ENCODE measurements at regions not wholly inside any gene's neighbourhood (a gene's known extent, or its start where the extent isn't known, plus 50 kb on each side); places are given as distances from the start of the nearest gene placed in this dataset.
A peak's percentile ranks its signal among the peaks of the same experiment; 100 is the strongest.
"Not testable (repeated sequence)": the region's sequence is repeated elsewhere in the genome, so short reads cannot be mapped to it uniquely, and the experiment has no call there.

DNA sequence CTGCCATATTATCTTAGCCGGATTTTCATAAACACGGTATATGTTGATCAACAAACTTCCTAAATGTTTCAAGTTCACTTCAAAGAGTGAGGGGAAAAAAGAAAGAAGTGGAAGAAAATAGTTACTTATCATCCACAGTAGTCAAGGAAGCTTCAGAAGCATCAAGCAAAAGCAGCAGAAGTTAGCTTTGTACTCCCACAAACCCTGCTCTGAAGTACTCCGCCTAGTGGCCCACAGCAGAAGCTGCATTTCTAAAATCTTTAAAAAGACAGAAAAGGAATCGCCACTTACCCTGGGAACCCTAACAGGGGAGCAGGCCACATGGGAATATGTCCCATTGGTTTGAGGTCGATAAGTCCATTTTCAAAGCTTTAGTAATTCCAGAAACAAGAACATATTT is 158.1 kb downstream of the FOXD4L6 start:
- DNase-seq (ENCODE audit: low read depth); H3K4me3 ChIP-seq (ENCODE audit: low read length): not testable (repeated sequence)
- TF ChIP-seq CTCF (conservative IDR thresholded peaks at IDR 0.05; ENCODE audit: low read length), result peak; percentile 36

- not testable (repeated sequence) for H3K4me3 ChIP-seq (ENCODE audit: low read length); DNase-seq (ENCODE audit: low read depth)
Measured at GRCh38 chr9:40962461-40962860, 166.0 kb downstream of the FOXD4L6 start.

- not testable (repeated sequence) for DNase-seq (ENCODE audit: low read depth); H3K4me3 ChIP-seq (ENCODE audit: low read length)
Measured at GRCh38 chr9:40951876-40952494, 176.5 kb downstream of the FOXD4L6 start.

DNA sequence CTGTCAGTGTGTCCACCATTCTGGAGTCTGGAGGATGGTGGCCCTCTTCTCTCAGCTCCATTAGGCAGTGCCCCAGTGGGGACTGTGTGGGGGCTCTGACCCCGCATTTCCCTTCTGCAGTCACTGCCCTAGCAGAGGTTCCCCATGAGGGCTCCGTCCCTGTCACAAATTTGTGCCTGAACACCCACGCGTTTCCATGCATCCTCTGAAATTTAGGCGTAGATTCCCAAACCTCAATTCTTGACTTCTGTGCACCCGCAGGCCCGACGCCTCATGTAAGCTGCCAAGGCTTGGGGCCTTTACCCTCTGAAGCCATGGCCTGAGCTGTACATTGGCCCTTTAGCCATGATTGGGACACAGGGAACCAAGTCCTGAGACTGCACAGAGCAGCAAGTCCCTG is 182.3 kb downstream of the FOXD4L6 start:
- DNase-seq (ENCODE audit: low read depth); H3K4me3 ChIP-seq (ENCODE audit: low read length): not testable (repeated sequence)

DNA sequence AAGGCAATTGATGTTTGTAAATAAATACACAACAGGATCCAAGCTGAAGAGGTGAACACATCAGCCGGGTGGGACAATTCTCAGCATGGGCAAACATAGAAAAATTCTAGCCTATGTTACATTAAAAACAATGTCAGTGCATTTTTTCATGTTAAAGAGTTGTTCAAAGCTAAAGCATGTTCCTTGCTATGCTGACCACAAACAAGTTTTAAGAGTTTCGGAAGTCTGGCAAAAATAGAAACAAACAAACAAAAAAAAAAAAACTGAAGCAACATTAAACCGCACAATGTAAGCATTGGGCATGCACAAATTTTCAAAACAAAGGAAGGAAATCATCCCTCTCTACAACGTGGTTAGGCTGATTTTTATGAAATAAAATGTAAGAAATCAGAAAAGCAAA is 185.8 kb downstream of the FOXD4L6 start:
- not testable (repeated sequence) for H3K4me3 ChIP-seq (ENCODE audit: low read length); DNase-seq (ENCODE audit: low read depth)

DNA sequence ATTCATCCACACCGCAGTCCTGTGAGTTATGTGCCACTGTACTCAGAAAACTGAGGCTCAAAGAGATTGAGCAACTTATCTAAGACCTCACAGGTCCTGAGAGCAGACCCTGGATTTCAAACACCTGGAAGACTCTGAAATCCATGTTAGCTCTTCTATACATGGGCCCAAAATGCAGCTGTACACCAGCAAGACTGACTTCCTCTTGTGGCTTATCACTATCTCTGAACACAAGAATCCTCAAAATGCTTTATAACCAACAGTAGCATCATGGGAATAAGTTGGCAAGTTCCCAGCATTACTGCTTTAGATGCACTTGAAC is 188.6 kb downstream of the FOXD4L6 start:
- not testable (repeated sequence) for DNase-seq (ENCODE audit: low read depth); H3K4me3 ChIP-seq (ENCODE audit: low read length)

DNA sequence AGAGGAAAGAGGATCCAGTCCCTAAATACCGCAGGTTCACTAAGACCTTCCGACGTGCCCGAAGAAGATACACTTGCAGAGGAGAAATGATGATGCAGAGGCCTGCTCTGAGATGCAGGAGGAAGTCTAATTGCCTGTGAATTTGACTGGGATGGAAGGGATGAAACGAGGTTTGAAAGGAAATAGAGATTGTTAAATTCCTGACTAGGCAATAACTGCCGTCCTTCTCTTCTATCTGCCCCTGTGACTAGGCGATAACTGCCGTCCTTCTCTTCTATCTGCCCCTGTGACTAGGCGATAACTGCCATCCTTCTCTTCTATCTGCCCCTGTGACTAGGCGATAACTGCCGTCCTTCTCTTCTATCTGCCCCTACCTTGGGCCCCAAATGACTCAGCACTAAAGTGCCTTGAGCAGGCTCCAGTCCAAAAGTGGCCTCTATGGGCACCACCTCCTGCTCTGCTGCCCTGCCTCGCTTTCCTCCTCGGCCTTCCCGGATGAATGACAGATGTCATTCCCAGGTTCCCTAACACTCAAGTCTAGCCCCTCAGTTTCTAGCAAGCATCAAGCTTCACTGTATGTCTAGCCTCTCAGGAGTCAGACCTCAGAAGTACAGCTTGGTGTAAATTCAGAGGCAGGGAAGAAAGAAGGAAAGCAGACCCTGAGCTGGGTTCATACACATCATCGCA is 189.1 kb downstream of the FOXD4L6 start:
- not testable (repeated sequence) for H3K4me3 ChIP-seq (ENCODE audit: low read length); DNase-seq (ENCODE audit: low read depth)

- TF ChIP-seq CTCF (conservative IDR thresholded peaks at IDR 0.05; ENCODE audit: low read length), result no peak
- H3K4me3 ChIP-seq (ENCODE audit: low read length), result no peak overlapping the region
- DNase-seq (ENCODE audit: low read depth), result no peak
Measured at GRCh38 chr9:40935336-40935735, 193.1 kb downstream of the FOXD4L6 start.

GRCh38 chr9:40934480-40934879 is 194.0 kb downstream of the FOXD4L6 start:
- DNase-seq (ENCODE audit: low read depth); H3K4me3 ChIP-seq (ENCODE audit: low read length): not testable (repeated sequence)

DNA sequence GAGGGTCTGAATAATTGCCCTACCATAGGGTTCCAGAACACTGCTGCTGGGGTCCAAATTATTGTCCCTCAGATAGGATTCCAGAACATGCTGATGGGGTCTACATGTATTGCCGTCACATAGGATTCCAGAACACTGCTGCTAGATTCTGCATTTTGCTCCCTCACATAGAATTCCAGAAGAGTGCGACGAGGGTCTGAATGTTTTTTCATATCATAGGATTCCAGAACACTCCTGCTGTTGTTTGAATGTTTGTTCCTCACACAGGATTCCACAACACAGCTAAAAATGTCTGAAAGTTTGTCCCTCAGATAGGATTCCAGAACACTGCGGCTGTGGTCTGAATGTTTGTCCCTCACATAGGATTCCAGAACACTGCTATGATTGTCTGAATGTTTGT is 198.1 kb downstream of the FOXD4L6 start:
- DNase-seq (ENCODE audit: low read depth); H3K4me3 ChIP-seq (ENCODE audit: low read length): not testable (repeated sequence)

DNA sequence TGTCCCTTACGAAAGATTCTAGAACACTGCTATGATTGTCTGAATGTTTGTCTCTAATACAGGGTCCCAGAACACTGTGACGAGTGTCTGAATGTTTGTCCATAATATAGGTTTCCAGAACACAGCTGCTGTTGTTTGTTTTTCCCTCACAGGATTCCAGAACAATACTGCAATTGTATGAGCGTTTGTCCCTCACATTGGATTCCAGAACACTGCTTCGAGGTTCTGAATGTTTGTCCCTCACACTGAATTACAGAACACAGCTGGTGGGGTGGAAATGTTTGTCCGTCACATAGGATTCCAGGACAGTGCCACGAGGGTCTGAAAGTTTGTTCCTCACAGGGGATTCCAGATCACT is 199.0 kb downstream of the FOXD4L6 start:
- not testable (repeated sequence) for DNase-seq (ENCODE audit: low read depth); H3K4me3 ChIP-seq (ENCODE audit: low read length)

DNA sequence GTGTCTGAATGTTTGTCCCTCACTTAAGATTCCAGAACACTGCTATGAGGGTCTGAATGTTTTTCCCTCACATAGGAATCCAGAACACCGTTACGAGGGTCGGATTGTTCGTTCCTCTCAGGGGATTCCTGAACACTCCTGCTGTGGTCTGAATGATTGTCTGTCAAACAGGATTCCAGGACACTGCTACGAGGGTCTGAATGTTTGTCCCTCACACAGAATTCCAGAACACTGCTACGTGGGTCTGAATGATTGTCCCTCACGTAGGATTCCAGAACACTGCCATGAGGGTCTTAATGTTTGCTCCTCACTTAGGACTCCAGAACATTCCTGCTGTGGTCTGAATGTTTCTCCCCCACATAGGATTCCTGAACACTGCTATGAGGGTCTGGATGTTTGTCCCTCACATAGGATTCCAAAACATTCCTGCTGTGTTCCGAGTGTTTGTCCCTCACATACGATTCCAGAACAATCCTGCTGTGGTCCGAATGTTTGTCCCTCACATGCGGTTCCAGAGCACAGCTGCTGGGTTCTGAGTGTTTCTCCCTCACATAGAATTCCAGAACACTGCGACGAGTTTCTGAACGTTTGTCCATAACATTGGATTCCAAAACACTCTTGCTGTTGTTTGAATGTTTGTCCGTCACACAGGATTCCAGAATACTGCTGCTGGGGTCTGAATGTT is 199.5 kb downstream of the FOXD4L6 start:
- no peak for DNase-seq (ENCODE audit: low read depth)
- no peak overlapping the region for H3K4me3 ChIP-seq (ENCODE audit: low read length)
- no peak for TF ChIP-seq CTCF (conservative IDR thresholded peaks at IDR 0.05; ENCODE audit: low read length)

Measured in AG10803 (cell line).